Progenitor cell of endocrine pancreas (in vitro differentiated cells): ENCODE measurements at regions not wholly inside any gene's neighbourhood (a gene's known extent, or its start where the extent isn't known, plus 50 kb on each side); places are given as distances from the start of the nearest gene placed in this dataset.

Source experiments
- DNase-seq: peaks from one replicate; pipeline ENCODE4 v3.0.0; 2021; ENCODE audit warnings: low spot score; ENCODE audit not compliant: unreplicated experiment
- H3K27ac Mint-ChIP-seq: 2 replicates; pipeline ENCODE4 v1.8.0; 2021; ENCODE audit warnings: mild to moderate bottlenecking, moderate library complexity, mixed read lengths
- H3K27me3 Mint-ChIP-seq: 2 replicates; pipeline ENCODE4 v1.8.0; 2021; ENCODE audit warnings: mixed read lengths
- H3K36me3 Mint-ChIP-seq: 2 replicates; pipeline ENCODE4 v1.8.0; 2022; ENCODE audit warnings: mixed read lengths; ENCODE audit not compliant: insufficient read depth
- H3K4me1 Mint-ChIP-seq: 2 replicates; pipeline ENCODE4 v1.8.0; 2021; ENCODE audit warnings: low read depth, mixed read lengths
- H3K4me3 Mint-ChIP-seq: 2 replicates; pipeline ENCODE4 v1.8.0; 2021; ENCODE audit warnings: low read depth, mild to moderate bottlenecking, moderate library complexity, mixed read lengths
- H3K9me3 Mint-ChIP-seq: 2 replicates; pipeline ENCODE4 v1.8.0; 2021; ENCODE audit warnings: low read depth, mixed read lengths
- TF ChIP-seq, protein P1 (sequence below): fragments of 200-600 bp; sonication (generic); IDR thresholded peaks from one replicate; pipeline ENCODE4 v1.5.0; 2021; ENCODE audit warnings: antibody characterized with exemption, mild to moderate bottlenecking; ENCODE audit not compliant: unreplicated experiment

DNA sequence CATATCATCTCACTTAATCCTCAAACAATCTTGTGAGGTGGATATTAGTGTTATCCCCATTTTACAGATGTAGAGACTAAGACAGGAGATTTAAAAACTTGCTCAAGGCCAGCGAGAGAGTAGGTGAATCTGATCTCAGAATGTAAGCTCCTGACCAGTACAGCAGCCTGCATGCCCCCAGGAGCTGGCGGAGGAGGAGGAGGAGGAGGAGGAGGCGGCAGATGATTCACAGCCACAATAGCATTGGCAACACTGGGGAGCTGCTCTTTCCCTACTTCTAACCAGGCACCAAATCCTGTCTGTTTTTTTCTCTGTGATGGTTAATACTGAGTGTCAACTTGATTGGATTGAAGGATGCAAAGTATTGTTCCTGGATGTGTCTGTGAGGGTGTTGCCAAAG, 243.2 kb downstream of the ATG4C start:
- Mint-ChIP-seq H3K9me3 (peaks cover 10% of the 10 kb centered on the region), H3K4me3 (no peak overlapping the region), H3K36me3 (peaks cover 3% of the 10 kb centered on the region), H3K4me1 (peaks cover 5% of the 10 kb centered on the region), H3K27ac (no peak overlapping the region), H3K27me3 (peaks cover 5% of the 10 kb centered on the region)
- TF ChIP-seq, protein P1, sequence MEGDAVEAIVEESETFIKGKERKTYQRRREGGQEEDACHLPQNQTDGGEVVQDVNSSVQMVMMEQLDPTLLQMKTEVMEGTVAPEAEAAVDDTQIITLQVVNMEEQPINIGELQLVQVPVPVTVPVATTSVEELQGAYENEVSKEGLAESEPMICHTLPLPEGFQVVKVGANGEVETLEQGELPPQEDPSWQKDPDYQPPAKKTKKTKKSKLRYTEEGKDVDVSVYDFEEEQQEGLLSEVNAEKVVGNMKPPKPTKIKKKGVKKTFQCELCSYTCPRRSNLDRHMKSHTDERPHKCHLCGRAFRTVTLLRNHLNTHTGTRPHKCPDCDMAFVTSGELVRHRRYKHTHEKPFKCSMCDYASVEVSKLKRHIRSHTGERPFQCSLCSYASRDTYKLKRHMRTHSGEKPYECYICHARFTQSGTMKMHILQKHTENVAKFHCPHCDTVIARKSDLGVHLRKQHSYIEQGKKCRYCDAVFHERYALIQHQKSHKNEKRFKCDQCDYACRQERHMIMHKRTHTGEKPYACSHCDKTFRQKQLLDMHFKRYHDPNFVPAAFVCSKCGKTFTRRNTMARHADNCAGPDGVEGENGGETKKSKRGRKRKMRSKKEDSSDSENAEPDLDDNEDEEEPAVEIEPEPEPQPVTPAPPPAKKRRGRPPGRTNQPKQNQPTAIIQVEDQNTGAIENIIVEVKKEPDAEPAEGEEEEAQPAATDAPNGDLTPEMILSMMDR, result no peak
- no peak for DNase-seq

DNA sequence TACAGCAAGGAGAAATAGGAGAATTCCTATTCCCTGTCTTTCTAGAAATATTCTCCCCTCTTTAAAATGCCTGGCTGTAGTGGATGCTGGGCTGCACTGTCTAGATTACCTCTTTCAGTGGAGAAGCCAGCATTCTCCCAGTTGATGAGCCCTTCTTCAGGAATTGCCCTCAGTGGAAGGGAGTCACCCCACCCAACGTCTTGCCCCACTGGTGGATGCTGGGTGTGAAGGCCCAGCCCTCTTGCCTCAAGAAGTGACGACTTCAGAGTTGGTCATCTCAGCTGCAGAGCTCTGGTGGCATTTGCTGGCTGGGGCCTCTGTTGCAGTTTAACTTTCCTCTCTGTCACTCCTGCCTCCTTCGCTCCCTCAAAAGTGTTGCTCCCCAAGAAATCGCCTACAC, 248.2 kb downstream of the ATG4C start:
- peaks cover 4% of the 10 kb centered on the region for H3K9me3 Mint-ChIP-seq
- peaks cover 4% of the 10 kb centered on the region for H3K4me1 Mint-ChIP-seq
- DNase-seq, result no peak
- H3K4me3 Mint-ChIP-seq, result no peak overlapping the region
- H3K27me3 Mint-ChIP-seq, result peaks cover 5% of the 10 kb centered on the region
- peaks cover 1% of the 10 kb centered on the region for H3K36me3 Mint-ChIP-seq
- TF ChIP-seq, protein P1, result no peak
- no peak overlapping the region for H3K27ac Mint-ChIP-seq

DNA sequence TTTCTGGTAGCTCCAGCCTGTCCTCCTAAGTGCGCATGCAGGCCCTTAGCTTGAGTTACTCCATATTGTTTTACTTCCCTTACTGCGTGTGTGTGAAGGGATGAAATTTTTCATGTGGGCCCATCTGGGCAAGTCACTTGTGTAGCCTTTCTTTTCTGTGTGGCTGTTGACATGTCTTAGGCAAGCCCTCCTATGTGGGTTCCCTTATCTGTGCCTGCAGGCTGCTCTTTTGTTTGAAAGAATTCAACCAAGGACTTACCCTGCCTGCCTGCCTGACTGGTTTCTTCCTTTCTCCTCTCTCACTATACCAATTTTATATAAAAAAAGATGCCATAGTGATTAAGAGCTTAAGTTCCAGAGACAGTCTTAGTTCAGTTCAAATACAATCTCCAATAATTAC, 249.3 kb downstream of the ATG4C start:
- Mint-ChIP-seq H3K27ac (no peak overlapping the region), H3K27me3 (peaks cover 2% of the 10 kb centered on the region), H3K4me3 (no peak overlapping the region), H3K36me3 (peaks cover 1% of the 10 kb centered on the region), H3K4me1 (peaks cover 4% of the 10 kb centered on the region), H3K9me3 (peaks cover 4% of the 10 kb centered on the region)
- TF ChIP-seq, protein P1, result no peak
- DNase-seq, result no peak

DNA sequence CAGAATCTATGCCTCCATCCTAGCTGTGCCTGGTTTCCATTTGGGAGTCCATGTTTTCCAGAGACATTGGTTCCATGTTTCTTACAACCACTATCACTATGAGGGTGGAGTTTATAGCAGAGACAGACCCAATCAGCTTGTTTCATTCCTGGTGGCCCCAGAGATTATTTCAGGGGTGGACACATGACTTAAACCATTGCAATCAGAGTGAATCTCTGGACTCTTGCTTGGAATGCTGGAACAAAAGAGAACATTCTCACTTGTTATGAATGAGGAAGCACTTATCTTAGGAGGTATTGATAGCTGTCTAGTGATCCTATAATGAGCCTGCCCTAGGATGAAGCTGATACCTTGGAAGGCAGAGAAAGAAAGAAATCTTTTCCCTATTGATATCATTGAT, 250.3 kb downstream of the ATG4C start:
- no peaks in the 10 kb centered on the region for H3K36me3 Mint-ChIP-seq
- no peak overlapping the region for H3K4me3 Mint-ChIP-seq
- no peaks in the 10 kb centered on the region for H3K27me3 Mint-ChIP-seq
- peaks cover under 1% of the 10 kb centered on the region for H3K9me3 Mint-ChIP-seq
- TF ChIP-seq, protein P1, result no peak
- H3K4me1 Mint-ChIP-seq, result peaks cover 4% of the 10 kb centered on the region
- no peak for DNase-seq
- H3K27ac Mint-ChIP-seq, result no peak overlapping the region

DNA sequence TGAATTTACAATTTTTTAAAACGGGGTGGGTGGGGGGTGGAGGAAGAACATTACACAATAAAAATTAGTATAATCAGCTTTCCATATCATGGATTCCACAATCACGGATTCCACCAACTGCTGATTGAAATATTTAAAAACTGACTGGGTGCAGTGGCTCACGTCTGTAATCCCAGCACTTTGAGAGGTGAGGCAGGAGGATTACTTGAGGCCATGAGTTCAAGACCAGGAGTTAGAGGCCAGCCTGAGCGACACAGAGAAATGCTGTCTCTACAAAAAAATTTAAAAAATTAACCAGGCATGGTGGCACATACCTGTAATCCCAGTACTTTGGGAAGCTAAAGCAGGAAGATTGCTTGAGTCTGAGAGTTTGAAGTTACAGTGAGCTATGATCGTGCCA, 254.7 kb downstream of the ATG4C start:
- TF ChIP-seq, protein P1, result no peak
- Mint-ChIP-seq H3K9me3 (peaks cover 6% of the 10 kb centered on the region), H3K36me3 (no peaks in the 10 kb centered on the region), H3K27ac (no peak overlapping the region), H3K27me3 (peaks cover 4% of the 10 kb centered on the region), H3K4me1 (peaks cover 9% of the 10 kb centered on the region), H3K4me3 (no peak overlapping the region)
- DNase-seq, result no peak
